Transverse colon (tissue), 4 donors: ENCODE measurements at regions not wholly inside any gene's neighbourhood (a gene's known extent, or its start where the extent isn't known, plus 50 kb on each side); places are given as distances from the start of the nearest gene placed in this dataset.

Experiments used
- DNase-seq: peaks from one replicate; pipeline ENCODE4 v3.0.0-alpha.2; 2019
- H3K27ac ChIP-seq, 4 donors: fragments of 200-600 bp; sonication (generic); 2 replicates each; pipeline ENCODE4 v1.5.1; 2016 to 2018; ENCODE audit warnings: inconsistent platforms in 4 of 4
- H3K27me3 ChIP-seq: fragments of 200-600 bp; sonication (generic); 2 replicates; pipeline ENCODE4 v1.5.1; 2017; ENCODE audit warnings: inconsistent platforms
- H3K36me3 ChIP-seq, 4 donors: fragments of 200-600 bp; sonication (generic); 2 replicates each; pipeline ENCODE4 v1.5.1; 2017 to 2019; ENCODE audit warnings: inconsistent platforms in 4 of 4
- H3K4me1 ChIP-seq, 4 donors: fragments of 200-600 bp; sonication (generic); 2 replicates each; pipeline ENCODE4 v1.5.1; 2017 to 2020; ENCODE audit warnings: inconsistent platforms in 4 of 4
- H3K4me3 ChIP-seq, 4 donors: fragments of 200-600 bp; sonication (generic); 1 replicate in 1 of 4; 2 replicates in 3 of 4; pipeline versions ENCODE4 v1.5.1 to v1.6.1; 2017 to 2019; ENCODE audit warnings: inconsistent platforms in 4 of 4
- H3K9me3 ChIP-seq, 2 donors: fragments of 200-600 bp; sonication (generic); 2 replicates each; pipeline ENCODE4 v1.5.1; 2017 to 2019; ENCODE audit warnings: inconsistent platforms in 2 of 2
- CTCF ChIP-seq, 5 experiments: fragments of 200-600 bp in 3 of 5; fragments of 450-650 bp in 2 of 5; sonication (generic) in 3 of 5; IDR thresholded peaks; 1 replicate in 2 of 5; 2 replicates in 3 of 5; pipeline ENCODE4 v1.5.1; 2016 to 2017; ENCODE audit warnings: antibody characterized with exemption in 5 of 5, inconsistent platforms in 3 of 5, mild to moderate bottlenecking in 2 of 5, moderate library complexity in 1 of 5
- EP300 ChIP-seq: sonication (generic); formaldehyde crosslinking; IDR thresholded peaks from one replicate; pipeline ENCODE4 v1.6.1; 2017; ENCODE audit warnings: antibody characterized with exemption, low read depth
- POLR2A ChIP-seq: fragments of 450-650 bp; IDR thresholded peaks from one replicate; pipeline ENCODE4 v1.6.1; 2016; ENCODE audit warnings: antibody characterized with exemption, mild to moderate bottlenecking, moderate library complexity
- POLR2AphosphoS5 ChIP-seq, 3 donors: sonication (generic); formaldehyde crosslinking; IDR thresholded peaks; one replicate each; pipeline ENCODE4 v1.6.1; 2016; ENCODE audit warnings: antibody characterized with exemption in 3 of 3
- WGBS, 2 donors: methylation state at CpG; one replicate each; pipeline ENCODE4 v1.1.5; 2018; ENCODE audit warnings: low coverage in 1 of 2; 5-methylcytosine and 5-hydroxymethylcytosine counted together
- in situ Hi-C, 4 donors: fragments of 200-750 bp; cut with MboI; loops; one replicate each; pipeline versions ENCODE4 v1.15.0 to v1.15.1; 2017; ENCODE audit warnings: low sequenced_read_pairs in 3 of 4, low pct_ligation_motif_present in 1 of 4, low pct_unique_long_range_greater_than_20kb in 1 of 4
- intact Hi-C: fragments of 100-400 bp; cut with DNase I; formaldehyde crosslinking; loops from one replicate; pipeline ENCODE4 v1.15.1; 2023; ENCODE audit warnings: low total_unique reads

DNA sequence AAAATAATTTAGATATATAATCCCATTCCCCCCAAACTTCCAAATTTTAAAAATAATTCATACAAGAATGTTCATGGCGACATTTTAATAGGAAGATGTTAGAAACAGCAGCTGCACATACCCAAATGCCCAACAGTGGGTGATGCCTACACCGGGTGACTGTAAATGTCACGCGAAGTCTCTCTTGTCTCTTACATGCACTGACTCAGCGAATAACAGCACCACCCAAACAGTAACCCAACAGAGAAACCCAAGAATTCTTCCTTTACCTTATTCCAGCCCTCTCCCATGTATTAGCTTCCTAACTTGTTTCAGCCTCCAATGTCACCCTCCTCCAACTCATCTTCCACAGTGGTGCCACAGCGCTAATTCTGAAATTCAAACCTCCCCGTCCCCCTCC is 74.5 kb upstream of the E2F3 start:
- 95 to 96% methylated on average over 5 to 7 of the region's 7 CpGs for WGBS, 2 donors

GRCh38 chr6:20328266-20328923 is 73.3 kb upstream of the E2F3 start:
- no peak overlapping the region for H3K4me3 ChIP-seq
- intact Hi-C loops (no loop called here), in situ Hi-C loops (no loop called here)
- no peak overlapping the region for H3K27ac ChIP-seq
- H3K36me3 ChIP-seq = no peaks in the 10 kb centered on the region
- no peaks in the 10 kb centered on the region for H3K27me3 ChIP-seq
- H3K9me3 ChIP-seq = no peaks in the 10 kb centered on the region
- no peaks in the 10 kb centered on the region for H3K4me1 ChIP-seq
- no peak for TF ChIP-seq POLR2A
- no peak for TF ChIP-seq CTCF (IDR thresholded peaks at IDR 0.05)
- no peak for TF ChIP-seq EP300
- TF ChIP-seq POLR2AphosphoS5 (IDR thresholded peaks at IDR 0.05) = no peak
- 86% methylated on average over 5 of the region's 5 CpGs; no CpG with 5 or more reads in 1 of the 2 donors for WGBS, 2 donors
- no peak for DNase-seq

More for the DNA sequence above, 74.5 kb upstream of the E2F3 start:
- no peak for TF ChIP-seq CTCF (IDR thresholded peaks at IDR 0.05)
- TF ChIP-seq POLR2AphosphoS5 (IDR thresholded peaks at IDR 0.05) = no peak
- TF ChIP-seq EP300 = no peak
- no peak for TF ChIP-seq POLR2A
- intact Hi-C loops (no loop called here), in situ Hi-C loops (no loop called here)
- no peak overlapping the region for H3K4me3 ChIP-seq
- no peaks in the 10 kb centered on the region for H3K9me3 ChIP-seq
- H3K4me1 ChIP-seq = no peaks in the 10 kb centered on the region
- H3K27ac ChIP-seq = no peak overlapping the region
- DNase-seq = no peak
- no peaks in the 10 kb centered on the region for H3K36me3 ChIP-seq
- no peaks in the 10 kb centered on the region for H3K27me3 ChIP-seq

DNA sequence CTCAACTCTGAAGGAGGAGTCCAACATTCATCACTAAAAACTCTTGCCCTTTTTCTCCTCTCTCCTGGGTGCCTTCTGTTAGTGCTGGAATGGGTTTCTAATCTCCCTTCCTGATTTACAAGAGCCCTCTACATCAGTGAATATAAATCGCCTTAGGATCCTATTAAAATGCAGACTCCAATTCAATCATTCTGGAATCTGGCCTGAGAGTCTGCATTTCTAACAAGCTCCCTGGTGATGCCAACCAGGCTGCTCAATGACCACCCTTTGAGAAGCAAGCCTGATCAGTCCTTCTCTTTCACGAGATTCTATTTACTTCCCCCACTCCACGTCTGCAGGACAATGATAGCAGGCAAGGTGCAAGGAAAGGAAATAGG is 72.8 kb upstream of the E2F3 start:
- no peaks in the 10 kb centered on the region for H3K4me1 ChIP-seq
- no peak overlapping the region for H3K27ac ChIP-seq
- in situ Hi-C loops = no loop called here
- 57 to 73% methylated on average over 3 of the region's 3 CpGs for WGBS, 2 donors
- no peak for TF ChIP-seq CTCF (IDR thresholded peaks at IDR 0.05)
- intact Hi-C loops = no loop called here
- H3K36me3 ChIP-seq = no peaks in the 10 kb centered on the region
- no peaks in the 10 kb centered on the region for H3K27me3 ChIP-seq
- H3K4me3 ChIP-seq = no peak overlapping the region
- no peak for DNase-seq
- H3K9me3 ChIP-seq = no peaks in the 10 kb centered on the region

GRCh38 chr6:20331042-20331441 is 70.6 kb upstream of the E2F3 start:
- Histone ChIP-seq H3K27me3 (no peaks in the 10 kb centered on the region), H3K36me3 (no peaks in the 10 kb centered on the region), H3K4me3 (no peak overlapping the region), H3K4me1 (peaks cover 0 to 2% (median under 1%) of the 10 kb centered on the region in 4 donors), H3K27ac (no peak overlapping the region), H3K9me3 (no peaks in the 10 kb centered on the region)
- 31 to 55% methylated on average over 3 of the region's 3 CpGs for WGBS, 2 donors
- in situ Hi-C loops = no loop called here
- intact Hi-C loops = no loop called here
- no peak for DNase-seq
- TF ChIP-seq POLR2AphosphoS5 (IDR thresholded peaks at IDR 0.05) = no peak
- TF ChIP-seq EP300 = no peak
- no peak for TF ChIP-seq POLR2A
- no peak for TF ChIP-seq CTCF (IDR thresholded peaks at IDR 0.05)
